ENCODE measurements at regions not wholly inside any gene's neighbourhood (a gene's known extent, or its start where the extent isn't known, plus 50 kb on each side); places are given as distances from the start of the nearest gene placed in this dataset.
A peak's percentile ranks its signal among the peaks of the same experiment; 100 is the strongest.

- intact Hi-C loops (cut with DNase I): no loop called here
- ATAC-seq (no peak), DNase-seq (no peak)
Measured at GRCh38 chr3:106756901-106757300, 620.3 kb upstream of the CCDC54 start.

DNA sequence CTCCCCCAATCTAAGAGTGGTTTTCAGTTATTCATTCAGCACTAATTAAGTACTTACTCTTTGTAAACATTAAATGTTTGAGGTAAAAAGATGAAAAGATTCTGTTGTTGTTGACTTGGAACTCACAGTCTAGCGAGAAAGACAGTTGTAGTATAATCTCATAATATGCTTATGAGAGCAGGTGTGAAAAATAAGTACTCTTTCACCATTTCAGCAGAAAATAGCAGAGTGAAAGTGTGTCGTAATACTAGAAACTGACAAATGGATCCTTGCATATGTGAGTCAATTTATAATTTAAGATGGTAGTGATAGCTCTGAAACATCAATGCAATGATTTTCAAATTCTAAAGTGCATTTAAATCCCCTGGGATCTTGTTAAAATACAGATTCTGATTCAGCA, 618.8 kb upstream of the CCDC54 start:
- no peak for ATAC-seq
- DNase-seq: no peak
- intact Hi-C loops (cut with DNase I): no loop called here

DNA sequence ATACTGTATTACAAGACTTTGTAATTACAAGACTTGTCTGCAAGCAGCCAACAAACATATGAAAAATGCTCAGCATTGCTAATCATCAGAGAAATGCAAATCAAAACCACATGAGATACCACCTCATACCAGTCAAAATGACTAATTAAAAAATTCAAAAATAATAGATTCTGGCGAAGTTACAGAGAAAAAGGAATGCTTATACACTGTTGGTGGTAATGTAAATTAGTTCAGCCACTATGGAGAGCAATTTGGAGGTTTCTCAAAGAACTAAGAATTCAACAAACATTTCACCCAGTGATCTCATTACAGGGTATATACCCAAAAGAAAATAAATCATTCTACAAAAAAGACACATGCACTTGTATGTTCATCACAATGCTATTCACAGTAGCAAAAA, 617.5 kb upstream of the CCDC54 start:
- no peak for ATAC-seq
- intact Hi-C loops (cut with DNase I): no loop called here

DNA sequence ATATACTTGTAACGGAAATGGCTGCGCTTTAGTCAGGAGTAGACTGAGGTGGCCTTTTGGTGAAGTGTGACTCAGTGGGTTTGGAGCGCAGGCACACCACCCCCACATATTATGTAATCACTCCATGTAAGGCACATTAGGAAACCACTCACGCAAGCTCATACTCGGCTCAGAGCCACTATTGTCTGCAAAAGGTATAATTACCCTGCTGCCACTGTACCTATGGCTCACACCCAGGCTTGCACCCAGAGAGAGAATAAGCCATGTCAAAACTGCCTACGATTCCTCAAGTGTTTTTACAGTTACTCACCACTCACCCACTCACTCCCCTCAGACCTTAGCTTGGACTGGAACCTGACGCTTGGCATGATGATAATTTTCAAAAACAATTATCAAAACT, 611.9 kb upstream of the CCDC54 start:
- intact Hi-C loops (cut with DNase I): no loop called here
- DNase-seq: no peak
- no peak for ATAC-seq

More for the DNA sequence above, 617.5 kb upstream of the CCDC54 start:
- no peak for DNase-seq

GRCh38 chr3:106768941-106769480, 608.2 kb upstream of the CCDC54 start:
- ATAC-seq (no peak), DNase-seq (no peak)
- intact Hi-C loops (cut with DNase I): no loop called here

GRCh38 chr3:106773795-106774194, 603.4 kb upstream of the CCDC54 start:
- intact Hi-C loops (cut with DNase I): no loop called here
- ATAC-seq: no peak
- no peak for DNase-seq

DNA sequence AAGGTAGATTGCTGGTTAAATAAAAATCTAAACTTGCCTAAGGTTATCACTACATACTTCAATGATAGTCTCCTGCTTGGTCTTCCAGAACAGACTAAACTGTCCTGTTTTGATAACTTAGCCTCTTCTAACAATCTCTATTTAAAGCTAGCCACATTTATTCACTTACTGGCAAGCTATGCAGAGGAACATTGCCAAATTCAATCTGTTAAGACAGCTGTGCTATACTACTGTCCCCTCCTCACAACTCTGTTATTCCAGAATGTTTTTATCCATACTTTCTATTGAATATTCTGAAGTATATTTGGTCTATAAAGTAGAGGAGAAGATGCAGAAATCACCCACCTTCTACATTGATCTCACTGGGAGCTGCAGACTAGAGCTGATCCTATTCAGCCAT, 594.0 kb upstream of the CCDC54 start:
- intact Hi-C loops (cut with DNase I): no loop called here
- DNase-seq (no peak), ATAC-seq (no peak)

GRCh38 chr3:106789276-106789675, 588.0 kb upstream of the CCDC54 start:
- intact Hi-C loops (cut with DNase I): no loop called here
- no peak for ATAC-seq

GRCh38 chr3:106792716-106793115, 584.5 kb upstream of the CCDC54 start:
- intact Hi-C loops (cut with DNase I): no loop called here
- DNase-seq: no peak
- ATAC-seq: no peak

More at GRCh38 chr3:106789276-106789675, 588.0 kb upstream of the CCDC54 start:
- DNase-seq: no peak

- no peak for DNase-seq
- no peak for ATAC-seq
- intact Hi-C loops (cut with DNase I): no loop called here
Measured at GRCh38 chr3:106794442-106794841, 582.8 kb upstream of the CCDC54 start.

DNA sequence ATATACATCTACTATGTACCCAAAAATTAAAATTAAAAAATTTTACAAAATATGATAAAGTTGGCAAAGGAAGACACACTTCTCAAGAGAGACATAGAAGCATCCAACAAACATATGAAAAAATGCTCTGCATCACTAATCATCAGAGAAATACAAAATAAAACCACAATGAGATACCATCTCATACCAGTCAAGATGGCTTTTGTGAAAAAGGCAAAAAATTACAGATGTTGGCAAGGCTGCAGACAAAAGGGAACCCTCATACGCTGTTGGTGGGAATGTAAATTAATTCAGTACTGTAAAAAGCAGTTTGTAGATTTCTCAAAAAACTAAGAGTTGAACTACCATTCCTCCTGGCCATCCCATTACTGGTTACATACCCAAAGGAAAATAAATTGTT, 581.7 kb upstream of the CCDC54 start:
- intact Hi-C loops (cut with DNase I): no loop called here
- ATAC-seq (no peak), DNase-seq (no peak)

DNA sequence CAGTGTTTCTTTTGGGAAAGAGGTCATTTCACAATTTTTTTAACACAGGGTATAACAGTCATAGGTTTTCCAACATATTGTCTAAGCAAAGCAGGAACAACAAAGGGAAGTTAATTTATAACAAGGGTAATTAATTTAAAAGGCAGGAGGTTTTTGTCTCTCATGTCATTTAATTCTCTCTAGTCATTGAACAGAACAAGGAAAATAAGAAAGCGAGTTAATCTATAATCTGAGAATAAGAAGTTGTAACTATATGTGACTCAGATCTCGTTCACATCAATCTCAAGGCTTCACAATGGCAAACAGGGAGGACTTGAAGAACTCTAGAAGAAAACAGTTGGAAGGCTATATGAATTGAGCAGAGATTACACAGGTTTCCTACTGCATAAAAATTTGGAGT, 579.8 kb upstream of the CCDC54 start:
- intact Hi-C loops (cut with DNase I): no loop called here
- ATAC-seq: no peak
- no peak for DNase-seq

GRCh38 chr3:106805625-106806024, 571.6 kb upstream of the CCDC54 start:
- no peak for DNase-seq
- intact Hi-C loops (cut with DNase I): no loop called here
- ATAC-seq: no peak

GRCh38 chr3:106806964-106807363, 570.3 kb upstream of the CCDC54 start:
- ATAC-seq: no peak
- DNase-seq: no peak
- intact Hi-C loops (cut with DNase I): no loop called here

GRCh38 chr3:106809041-106809440, 568.2 kb upstream of the CCDC54 start:
- intact Hi-C loops (cut with DNase I): no loop called here
- DNase-seq: no peak
- no peak for ATAC-seq

GRCh38 chr3:106809623-106810299, 567.5 kb upstream of the CCDC54 start:
- DNase-seq (no peak), ATAC-seq (no peak)
- intact Hi-C loops (cut with DNase I): no loop called here

GRCh38 chr3:106810300-106810875, 566.9 kb upstream of the CCDC54 start:
- ATAC-seq: peak in 1 of 2 donors; percentile 30
- DNase-seq: no peak
- intact Hi-C loops (cut with DNase I): no loop called here

DNA sequence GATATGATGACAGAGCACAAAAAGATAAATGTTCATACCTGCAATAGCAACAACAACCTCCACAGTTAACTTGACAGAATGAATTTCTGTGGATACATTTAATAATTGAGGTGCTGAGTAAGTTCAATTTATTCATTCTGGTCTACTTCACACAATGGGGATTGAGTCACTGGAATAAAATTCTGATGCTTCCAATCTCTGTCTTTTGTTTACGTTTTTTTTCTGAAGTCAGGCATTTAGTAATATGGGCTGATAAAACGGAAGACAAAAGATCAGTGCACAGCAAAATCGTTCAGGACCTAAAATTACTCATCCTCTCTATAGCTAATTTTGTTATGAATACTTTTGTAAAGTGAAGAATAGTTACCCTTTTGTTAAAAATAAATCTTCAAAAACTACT, 565.9 kb upstream of the CCDC54 start:
- no peak for ATAC-seq
- intact Hi-C loops (cut with DNase I): no loop called here
- no peak for DNase-seq

GRCh38 chr3:106813742-106814141, 563.5 kb upstream of the CCDC54 start:
- no peak for DNase-seq
- intact Hi-C loops (cut with DNase I): no loop called here
- ATAC-seq: peak; percentile 51 to 70

DNA sequence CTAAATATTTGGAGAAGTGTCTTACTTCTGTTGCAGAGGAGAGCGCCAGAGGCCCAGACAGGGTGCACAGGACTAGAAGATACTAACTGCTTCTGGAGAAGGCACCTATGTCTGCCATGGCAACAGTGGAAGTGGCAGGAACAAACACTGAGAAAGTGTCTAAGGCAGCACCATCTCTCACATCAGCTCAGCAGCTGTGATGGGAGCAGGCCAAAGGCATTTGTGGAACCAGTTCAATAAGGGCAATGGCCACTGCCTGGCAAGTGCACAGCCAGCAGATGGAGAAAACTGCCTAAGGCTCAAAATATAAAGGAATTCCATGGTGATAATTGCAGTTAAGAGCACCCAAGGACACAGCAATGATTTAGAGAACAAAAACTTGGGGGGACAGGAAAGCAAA, 563.0 kb upstream of the CCDC54 start:
- ATAC-seq (peak; percentile 77 to 85), DNase-seq (no peak)
- intact Hi-C loops (cut with DNase I): no loop called here

DNA sequence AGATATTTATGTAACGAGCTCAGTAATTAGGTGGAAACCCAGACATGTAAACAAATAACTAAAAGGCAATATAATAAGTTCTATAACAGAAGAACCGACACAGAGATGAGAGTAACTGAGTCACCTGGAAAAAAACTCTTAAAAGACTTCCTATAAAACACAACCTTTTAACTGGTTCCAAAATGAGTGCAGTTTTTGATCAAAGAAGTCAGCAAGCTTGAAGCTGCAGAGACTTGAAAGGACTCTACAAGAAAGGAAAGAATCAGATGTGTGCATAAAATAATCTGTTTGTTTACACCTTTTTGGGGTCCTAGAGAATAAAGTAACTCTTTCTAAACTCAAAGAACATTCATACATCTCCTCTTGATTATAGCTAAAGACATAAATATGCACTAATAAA, 560.4 kb upstream of the CCDC54 start:
- DNase-seq: no peak
- intact Hi-C loops (cut with DNase I): no loop called here

More for the DNA sequence above, 560.4 kb upstream of the CCDC54 start:
- ATAC-seq: no peak

Data from left cardiac atrium (tissue), 4 donors.